NCI-H446 (cell line): ENCODE measurements at regions not wholly inside any gene's neighbourhood (a gene's known extent, or its start where the extent isn't known, plus 50 kb on each side); places are given as distances from the start of the nearest gene placed in this dataset.

Source experiments
- DNase-seq, 2 experiments: peaks; one replicate each; lab custom pipeline; 2025; lab: John Stamatoyannopoulos, UW

DNA sequence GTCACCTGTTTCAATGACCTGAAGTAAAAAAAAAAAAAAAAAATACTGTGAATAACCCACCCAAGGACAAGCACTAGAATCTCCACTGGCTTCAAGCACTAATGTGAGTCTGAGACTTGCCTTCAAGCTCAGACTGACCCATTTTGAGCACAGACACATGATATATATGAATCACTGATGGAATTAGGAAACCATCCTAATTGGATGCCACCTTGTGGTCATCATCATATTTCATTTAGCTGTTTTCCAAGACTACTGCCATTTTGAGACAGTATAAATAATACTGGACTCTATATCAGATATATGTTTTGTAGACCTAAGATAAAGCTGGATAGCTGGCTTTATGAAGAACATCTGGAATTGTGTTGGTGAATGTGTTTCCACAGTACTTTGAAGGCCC lies 1232.0 kb downstream of the KCNT2 start:
- peak in 1 of 2 experiments; percentile 29 for DNase-seq

DNA sequence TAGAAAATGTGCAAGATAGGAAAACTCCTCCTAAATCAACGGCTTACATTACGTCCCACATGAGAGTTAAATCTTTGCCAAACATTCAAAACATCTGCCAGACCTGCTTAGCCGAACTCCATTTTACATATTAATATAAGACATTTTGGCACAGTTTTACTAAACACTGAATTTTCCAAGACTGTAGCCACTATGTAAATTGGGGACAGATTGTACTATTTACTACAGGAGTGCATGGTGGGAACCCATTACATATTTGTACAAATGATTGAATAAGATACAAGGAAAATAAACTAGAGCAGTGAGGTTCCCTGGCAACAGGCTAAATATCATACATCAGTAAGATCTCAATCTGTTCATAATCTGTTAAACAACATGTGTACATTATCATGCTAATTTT lies 1234.4 kb downstream of the KCNT2 start:
- DNase-seq, result peak; percentile 40 to 74

DNA sequence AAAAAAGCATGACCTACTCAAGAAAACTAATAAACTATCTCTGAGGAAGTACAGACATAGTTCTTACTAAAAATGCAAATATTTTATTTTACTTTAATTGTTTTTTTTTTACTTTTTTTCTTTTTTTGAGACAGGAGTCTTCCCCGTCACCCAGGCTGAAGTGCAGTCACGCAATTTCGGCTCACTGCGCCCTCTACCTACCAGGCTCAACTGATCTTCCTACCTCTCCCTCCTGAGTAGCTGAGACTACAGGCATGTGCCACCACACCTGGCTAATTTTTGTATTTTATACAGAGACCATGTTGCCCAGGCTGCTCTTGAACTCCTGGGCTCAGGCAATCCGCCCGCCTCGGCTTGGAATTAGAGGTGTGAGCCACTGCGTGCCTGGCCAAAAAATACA lies 1263.1 kb downstream of the KCNT2 start:
- no peak for DNase-seq

DNA sequence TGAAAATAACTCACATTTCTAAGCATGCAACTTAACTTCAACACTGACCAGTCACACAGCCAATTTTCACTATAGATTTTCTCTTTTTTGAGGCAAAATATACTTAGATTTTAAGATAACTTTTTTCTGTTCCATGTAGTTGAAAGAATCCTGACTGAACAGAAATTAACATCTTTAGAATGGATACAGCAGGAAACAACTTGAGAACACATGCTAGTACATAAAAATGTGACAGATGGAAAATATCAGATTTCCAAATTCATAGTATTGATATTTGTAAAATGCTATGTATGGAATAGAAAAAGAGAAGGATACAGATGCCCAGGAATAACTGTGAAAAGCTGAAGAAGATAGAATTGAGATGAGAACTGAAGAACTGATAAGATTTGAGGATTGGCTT lies 1270.6 kb downstream of the KCNT2 start:
- DNase-seq, result no peak

DNA sequence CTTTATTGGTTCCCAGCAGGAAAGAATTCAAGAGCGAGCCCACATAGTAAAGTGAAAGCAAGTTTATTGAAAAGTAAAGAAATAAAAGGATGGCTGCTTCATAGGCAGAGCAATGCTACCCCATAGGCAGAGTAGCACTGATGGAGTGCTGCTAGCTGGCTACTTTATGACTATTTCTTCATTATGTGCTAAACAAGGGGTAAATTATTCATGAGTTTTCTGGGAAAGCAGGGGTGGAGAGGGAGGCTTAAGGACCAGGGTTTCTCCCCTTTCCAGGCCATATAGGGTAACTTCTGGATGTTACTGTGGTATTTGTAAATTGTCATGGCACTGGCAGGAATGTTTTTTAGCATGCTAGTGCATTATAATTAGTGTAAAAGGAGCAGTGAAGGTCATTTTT lies 1271.4 kb downstream of the KCNT2 start:
- DNase-seq, result no peak

DNA sequence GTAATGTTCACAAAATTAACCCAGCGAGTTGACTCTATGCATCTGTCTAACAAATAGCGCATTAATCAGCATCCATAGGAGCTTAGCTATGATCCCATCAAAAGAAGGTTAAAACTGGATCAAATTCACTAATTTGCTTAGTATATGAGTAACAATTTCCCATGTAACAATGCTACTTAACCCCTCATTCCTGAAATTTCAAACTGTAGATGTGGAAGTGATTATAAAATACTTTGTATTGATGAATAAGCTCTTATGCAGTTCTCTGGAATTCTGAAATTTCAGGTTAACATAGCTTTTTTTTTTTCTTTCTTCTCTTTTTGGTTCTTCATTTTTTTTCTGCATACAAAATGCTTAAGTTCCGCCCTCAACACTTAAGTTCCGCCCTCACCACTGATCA lies 1272.7 kb downstream of the KCNT2 start:
- DNase-seq, result no peak

DNA sequence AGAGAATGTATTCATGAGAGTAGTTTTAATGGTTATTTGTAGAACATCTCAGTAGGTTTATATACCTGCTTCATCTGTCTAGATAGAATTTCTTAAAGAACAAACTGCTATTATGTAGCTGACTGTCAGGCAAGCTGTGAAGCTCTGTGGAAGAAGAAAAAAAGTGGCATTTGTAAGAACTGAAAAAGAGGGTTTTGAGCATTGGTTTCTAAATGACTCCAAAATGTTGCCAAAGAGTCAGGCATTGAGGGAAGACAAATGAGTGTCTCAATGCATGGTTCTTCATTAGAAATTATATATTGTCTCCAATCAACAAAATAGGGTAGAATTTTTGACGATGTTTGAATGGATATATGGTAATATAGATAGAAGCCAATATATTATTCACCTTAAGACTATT lies 1276.1 kb downstream of the KCNT2 start:
- DNase-seq, result no peak

DNA sequence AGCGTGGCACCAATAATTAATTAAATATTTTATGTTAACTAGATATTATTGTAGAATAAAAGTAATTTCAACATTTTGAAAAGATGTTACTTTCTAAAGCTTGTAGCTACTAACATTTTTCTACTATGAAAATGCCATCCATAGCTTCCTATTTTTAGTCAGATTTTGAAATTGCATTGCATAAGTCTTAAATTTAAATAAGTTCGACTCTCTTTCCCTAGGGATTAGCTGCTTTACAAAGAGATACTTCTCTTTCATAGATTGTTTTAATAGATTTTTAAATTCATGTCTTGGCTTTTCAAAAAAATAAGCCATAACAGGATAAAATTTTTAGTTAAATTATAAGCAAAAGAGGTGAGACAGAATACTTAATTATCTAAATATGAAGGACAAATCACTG lies 1279.6 kb downstream of the KCNT2 start:
- DNase-seq, result no peak

DNA sequence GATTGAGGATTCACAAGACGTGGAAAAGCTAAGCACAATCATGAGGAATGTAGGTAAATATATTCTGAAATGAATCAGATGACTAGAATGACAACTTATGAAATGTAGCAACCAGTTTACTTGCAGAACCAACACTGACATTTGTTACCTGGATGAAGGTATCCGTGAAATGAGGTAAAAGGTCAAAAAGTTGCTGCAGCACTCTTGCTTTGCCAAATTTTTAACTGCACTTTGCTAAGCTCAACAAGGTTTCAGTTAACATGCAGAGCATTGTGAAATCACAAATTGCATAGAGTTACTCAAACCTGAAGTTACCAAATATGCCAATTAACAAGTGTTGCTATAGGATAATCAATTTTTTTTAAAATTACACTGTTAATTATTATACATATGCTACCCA lies 1280.1 kb downstream of the KCNT2 start:
- DNase-seq, result no peak

DNA sequence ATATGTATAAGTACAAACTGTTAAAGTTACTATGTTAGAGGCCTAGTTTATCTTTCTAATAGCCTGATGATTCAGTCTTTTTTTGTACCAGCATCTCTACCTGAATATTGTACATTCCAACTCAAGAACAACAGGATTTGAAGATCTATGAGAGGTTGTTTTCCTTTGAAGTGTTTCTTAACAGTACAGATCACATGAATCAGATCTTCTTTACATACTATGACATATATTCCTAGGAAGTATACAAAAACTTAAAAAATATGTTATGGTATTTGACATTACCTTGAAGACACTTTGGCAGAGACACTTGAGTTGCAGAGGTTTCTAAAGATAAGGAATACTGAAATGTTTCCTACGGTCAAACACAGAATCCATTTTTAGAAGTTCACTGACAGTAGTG lies 1280.9 kb downstream of the KCNT2 start:
- no peak for DNase-seq

DNA sequence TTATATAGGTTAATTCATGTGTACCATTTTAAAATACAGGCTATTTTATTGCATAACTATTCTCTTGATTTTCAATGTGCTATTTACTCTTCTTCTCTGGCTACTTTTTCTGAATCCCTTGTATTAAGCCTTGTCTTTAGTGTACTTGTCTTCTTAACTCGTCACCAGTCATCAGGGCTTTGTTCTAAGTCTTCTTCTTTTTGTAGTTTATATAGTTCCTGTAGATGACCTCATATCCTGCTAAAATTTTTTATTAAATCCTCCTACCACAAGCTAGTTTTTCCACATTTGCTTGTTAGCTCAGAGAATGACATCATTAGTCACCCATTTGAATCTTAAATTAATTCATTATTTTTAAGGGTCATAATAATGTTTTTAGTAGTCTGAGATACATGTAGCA lies 1281.9 kb downstream of the KCNT2 start:
- no peak for DNase-seq

DNA sequence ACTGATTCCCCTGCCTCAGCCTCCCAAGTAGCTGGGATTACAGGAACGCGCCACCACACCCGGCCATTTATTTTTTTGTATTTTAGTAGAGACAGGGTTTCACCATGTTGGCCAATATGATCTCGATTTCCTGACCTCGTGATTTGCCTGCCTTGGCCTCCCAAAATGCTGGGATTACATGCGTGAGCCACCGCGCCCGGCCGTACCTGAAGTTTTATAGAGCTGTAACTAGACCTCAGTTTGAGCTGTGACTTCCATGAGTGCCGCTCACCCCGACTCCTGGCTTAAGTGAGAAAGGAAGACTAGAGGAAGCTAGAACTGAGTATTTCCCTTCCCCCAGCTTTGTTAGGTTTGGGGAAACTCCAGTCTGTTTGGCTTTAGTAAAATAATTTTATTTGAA lies 1283.1 kb downstream of the KCNT2 start:
- DNase-seq, result no peak

DNA sequence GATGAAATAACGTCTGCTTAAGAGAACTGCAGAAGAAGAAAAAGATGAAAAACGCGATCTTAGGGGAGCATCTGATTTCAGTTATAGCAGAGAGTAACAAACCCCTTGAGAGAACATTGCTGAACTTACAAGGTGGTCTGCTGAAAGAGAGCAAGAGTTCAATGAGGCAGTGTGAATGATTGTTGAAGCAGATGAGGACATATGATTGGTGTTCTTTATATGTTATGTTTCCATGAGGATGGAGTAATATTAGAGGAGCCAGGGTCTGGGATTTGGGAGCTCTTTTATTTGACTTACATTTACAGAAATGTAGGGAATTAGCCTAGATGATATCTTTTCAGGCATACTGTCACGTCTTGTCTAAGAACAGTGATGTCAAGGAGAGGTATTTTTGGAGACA lies 1302.0 kb downstream of the KCNT2 start:
- no peak for DNase-seq

DNA sequence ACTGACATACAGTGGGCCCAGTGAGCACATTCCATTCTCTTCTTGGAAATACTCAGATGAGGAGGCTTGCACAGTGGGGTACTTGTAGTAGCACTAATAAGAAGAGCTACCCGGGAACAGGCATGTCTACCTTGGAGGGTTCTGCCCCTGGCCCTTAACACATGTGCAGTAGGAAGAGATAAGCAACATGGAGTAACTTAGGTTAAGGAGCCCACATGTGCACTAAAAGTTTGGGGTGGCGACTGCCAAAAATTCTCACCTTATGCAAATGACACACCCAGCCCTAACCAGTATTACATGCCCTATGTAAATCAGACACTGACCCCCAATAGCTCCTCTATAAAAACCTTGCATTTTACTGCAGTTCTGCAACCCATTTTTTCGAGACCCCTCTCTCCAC lies 1313.3 kb downstream of the KCNT2 start:
- no peak for DNase-seq

DNA sequence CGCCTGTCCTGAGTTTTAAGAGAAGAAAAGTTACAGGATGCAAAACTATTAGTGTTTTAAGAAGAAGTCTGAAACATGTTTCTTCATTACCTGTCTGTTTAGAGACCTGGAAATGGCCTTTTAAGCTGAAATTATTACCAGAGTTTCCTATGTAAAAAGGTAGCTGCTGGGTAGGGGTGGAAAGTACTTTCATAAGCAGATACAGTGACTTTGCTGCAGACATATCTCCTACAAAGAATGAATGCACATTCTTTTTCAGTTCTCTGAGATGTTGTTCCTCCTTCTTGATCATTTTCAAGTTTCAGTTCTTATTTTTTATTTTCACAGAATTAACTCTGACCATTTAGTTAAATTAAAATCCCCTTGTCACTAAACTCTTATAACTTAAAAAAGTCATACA lies 1329.6 kb downstream of the KCNT2 start:
- DNase-seq, result no peak

DNA sequence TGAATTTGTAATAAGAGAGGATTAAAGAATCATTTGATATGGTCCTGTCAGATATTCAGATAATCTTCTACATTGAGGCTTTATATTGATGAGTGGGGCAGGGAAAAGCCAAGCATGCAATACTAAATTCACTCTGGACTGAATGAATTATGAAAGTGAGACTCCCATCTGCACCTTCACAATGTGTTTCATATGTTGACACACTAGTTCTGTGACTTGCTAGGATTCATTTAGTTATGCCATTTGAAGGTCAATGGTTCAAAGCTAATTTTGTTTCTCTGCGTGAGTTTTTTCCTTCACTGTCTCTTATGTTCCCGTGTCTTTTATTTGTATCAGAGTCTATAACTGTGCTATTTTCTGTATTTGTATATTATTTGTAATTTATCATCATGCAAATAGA lies 1332.5 kb downstream of the KCNT2 start:
- DNase-seq, result no peak

DNA sequence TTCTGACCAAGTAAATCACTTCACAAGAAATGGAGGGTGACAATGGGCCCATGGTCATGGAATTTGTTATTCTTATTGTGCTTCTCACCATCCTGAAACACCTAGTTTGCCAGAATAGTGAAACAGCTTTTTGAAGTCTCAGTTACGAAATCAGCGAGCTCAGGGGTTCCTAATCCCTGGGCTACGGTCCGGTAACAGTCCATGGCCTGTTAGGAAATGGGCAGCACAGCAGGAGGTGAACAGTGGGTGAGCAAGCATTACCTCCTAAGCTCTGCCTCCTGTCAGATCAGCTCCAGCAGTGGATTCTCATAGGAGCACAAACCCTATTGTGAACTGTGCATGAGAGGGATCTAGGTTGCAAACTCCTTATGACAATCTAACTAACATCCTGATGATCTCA lies 1356.3 kb downstream of the KCNT2 start:
- no peak for DNase-seq

DNA sequence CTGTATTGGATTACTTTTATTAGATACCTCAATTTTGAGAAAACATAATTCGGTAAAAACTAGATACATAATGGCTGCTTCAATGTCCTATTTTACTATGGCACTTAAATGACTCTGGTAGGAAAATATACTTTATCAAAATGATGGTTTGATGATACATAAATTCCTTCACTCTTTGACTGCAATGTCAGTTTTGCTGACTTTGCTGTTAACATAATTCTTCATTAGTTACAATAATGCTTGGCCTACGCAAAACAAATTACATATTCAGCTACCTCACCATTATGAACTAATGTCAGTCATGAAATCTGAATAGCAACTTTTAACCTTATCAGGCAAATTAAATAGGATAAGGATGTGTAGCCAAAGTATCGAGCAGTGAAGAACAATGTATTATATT lies 1364.7 kb downstream of the KCNT2 start:
- DNase-seq, result no peak

DNA sequence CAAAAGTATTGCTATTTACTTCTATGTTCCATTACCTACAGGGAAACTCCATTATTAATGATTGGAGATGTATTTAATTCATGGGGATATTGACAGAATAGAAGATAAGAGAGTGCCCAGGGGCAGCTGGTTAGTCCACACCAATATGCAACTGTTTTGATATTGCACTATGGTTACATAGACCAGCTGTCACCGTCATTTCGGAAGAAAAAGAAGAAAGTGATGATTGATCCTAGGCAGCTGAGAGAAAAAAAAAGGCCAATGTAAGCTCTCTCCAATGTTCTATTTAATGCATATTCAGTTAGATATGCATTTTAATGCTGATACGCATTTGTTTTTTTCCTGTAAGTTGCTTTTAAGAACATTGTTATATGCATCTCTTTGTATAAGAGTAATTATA lies 1367.2 kb downstream of the KCNT2 start:
- DNase-seq, result peak in 1 of 2 experiments; percentile 21

DNA sequence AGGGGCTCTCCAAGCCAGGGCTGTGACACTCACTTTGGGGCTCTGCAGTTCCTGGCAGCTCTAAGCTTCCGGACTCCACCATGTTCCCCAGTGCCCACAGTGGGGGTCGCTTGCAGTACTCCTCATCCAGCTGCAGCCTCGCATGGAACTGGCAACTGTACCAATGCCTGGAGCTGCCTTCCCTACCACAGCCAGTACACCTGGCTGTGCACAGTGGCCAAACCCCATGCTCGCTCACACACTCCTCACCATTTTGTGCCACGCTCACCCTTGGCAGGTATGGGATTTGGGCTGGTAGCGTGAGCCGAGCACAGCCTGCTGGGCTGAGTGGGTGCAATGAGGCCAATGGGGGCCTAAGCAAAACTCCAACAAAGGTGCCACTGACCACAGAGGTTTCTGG lies 1369.9 kb downstream of the KCNT2 start:
- no peak for DNase-seq

DNA sequence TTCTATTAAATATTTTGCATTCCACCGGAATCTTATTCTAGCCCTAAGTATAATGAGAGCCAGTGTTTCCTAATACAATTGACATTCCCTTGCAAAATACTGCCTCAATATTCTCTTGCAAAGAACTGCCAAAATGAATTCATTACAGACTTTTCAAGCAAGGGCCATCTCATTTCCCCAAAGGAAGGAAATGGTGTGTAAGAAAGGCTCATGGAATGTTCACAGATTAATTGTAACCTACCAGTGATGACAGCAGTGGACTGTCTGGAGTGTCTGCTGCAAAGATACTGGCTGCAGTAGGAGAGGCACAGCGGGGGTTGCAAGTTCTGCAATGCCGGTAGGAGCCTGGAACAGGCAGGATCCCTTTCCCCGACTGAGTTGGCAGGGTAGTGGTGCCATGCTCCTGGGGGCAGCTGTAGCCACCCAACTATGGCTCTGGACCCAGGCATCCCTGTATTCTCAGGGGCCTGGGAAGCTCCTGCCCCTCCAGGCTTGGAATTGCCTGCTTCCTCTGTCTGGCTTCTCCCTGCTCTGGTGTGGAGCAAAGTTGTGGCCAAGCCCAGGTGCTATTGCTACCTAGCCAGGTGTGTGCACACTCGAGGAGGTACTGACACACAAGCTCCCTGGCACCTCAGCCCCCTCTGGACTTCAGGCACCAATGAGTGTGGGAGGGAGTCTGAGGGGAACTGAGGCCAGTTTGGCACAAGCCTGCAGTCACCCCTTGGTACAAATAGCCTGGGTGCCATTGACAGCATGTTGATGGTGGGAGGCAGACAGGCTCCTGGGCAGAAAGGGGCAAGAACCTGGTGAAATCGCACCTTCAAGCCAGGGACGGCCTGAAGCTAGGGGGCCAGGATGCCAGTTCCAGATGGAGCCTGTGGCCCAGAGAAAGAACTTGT lies 1371.0 kb downstream of the KCNT2 start:
- DNase-seq, result no peak

DNA sequence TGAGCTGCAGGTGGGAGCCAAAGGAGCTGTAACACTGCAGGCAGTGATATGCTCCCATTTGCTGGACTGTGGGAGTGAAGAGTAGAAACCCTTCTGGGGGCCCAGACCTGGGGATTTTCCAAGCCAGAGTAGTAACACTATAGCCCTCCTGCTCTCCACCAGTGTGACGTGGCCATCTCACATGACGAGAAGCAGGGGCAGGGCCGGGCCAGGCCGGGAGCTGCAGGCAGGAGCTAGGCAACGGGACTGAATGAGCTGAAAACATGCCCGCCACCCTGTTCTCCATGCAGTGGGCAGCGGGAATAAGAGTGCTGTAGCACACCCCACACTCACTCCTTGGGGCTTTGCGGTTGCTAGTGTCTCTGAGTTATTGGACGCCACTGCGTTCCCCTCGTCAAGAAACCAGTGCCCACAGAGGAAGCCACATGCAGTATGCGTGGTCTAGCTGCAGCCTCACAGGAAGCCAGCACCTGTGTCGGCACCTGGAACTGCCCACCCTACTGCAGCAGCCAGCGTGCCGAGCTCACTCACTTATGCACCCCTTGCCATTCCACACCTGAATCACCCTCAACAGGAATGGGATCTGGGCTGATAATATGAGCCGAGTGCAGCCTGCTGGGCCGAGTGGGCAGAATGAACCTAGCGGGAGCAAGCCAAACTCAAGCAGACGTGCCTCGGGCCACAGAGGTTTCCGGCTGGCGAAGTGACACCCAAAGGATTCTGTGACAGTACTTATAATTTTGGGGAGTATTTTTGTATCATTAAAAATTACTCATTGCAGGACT lies 1389.6 kb downstream of the KCNT2 start:
- no peak for DNase-seq

DNA sequence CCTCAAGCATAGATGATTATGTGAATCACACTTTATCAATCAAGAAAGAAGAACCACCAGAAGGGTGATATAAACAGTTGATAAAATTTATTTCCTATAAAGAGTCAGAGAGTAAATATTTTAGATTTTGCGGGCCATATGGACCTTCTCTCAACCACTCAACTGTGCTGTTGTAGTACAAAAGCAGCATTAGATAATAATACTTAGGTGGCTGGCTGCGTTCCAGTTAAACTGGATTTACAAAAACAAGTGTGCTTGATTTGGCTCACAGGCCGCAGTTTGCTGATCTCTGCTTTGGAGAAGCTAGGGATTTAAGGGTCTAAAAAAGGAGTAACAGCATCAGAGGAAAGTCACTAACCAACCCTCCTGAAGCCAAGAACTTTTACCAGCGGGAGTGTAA lies 1406.0 kb downstream of the KCNT2 start:
- peak; percentile 45 to 76 for DNase-seq
